CD4-positive, alpha-beta memory T cell (primary cell): ENCODE measurements at regions not wholly inside any gene's neighbourhood (a gene's known extent, or its start where the extent isn't known, plus 50 kb on each side); places are given as distances from the start of the nearest gene placed in this dataset.

Source experiments
- CTCF ChIA-PET: fragments of 350-600 bp; sonication (Branson Sonifier 250); formaldehyde crosslinking; loops from one replicate; lab custom pipeline; 2021; ENCODE audit warnings: inconsistent platforms; ENCODE audit not compliant: partially characterized antibody; lab: Charles Lee
- POLR2A ChIA-PET: fragments of 350-600 bp; sonication (Branson Sonifier 250); formaldehyde crosslinking; loops from one replicate; lab custom pipeline; 2021; ENCODE audit not compliant: partially characterized antibody; lab: Charles Lee
- DNase-seq, 5 donors: peaks; one replicate each; pipeline versions ENCODE4 v3.0.0 to v3.0.0-alpha.2; 2020 to 2022; ENCODE audit warnings: mixed read lengths in 1 of 5
- H3K27ac ChIP-seq: one replicate; pipeline ENCODE4 v1.7.0; 2013; ENCODE audit warnings: low read depth, low read length
- H3K27me3 ChIP-seq: 2 replicates; pipeline ENCODE4 v1.7.0; 2013; ENCODE audit warnings: mild to moderate bottlenecking, low read length, moderate library complexity; ENCODE audit not compliant: insufficient read depth
- H3K36me3 ChIP-seq: 2 replicates; pipeline ENCODE4 v1.7.0; 2013; ENCODE audit warnings: mild to moderate bottlenecking, low read length, moderate library complexity; ENCODE audit not compliant: insufficient read depth
- H3K4me1 ChIP-seq: 2 replicates; pipeline ENCODE4 v1.7.0; 2013; ENCODE audit warnings: mild to moderate bottlenecking, low read length, moderate library complexity; ENCODE audit not compliant: insufficient read depth
- H3K4me3 ChIP-seq, 2 donors: one replicate each; pipeline ENCODE4 v1.7.0; 2013; ENCODE audit warnings: low read length in 2 of 2, mild to moderate bottlenecking in 1 of 2
- H3K9me3 ChIP-seq, 2 donors: one replicate each; pipeline ENCODE4 v1.7.0; 2013; ENCODE audit warnings: low read length in 2 of 2, control low read depth in 1 of 2; ENCODE audit not compliant: control insufficient read depth in 1 of 2
- H3K27ac Mint-ChIP-seq, 7 donors: one replicate each; pipeline ENCODE4 v1.8.0; 2020 to 2021; ENCODE audit warnings: mixed read lengths in 7 of 7, mild to moderate bottlenecking in 6 of 7, inconsistent platforms in 3 of 7, moderate library complexity in 3 of 7
- H3K27me3 Mint-ChIP-seq, 2 donors: one replicate each; pipeline ENCODE4 v1.8.0; 2020 to 2021; ENCODE audit warnings: mixed read lengths in 2 of 2
- H3K36me3 Mint-ChIP-seq, 2 donors: one replicate each; pipeline ENCODE4 v1.8.0; 2020 to 2021; ENCODE audit warnings: mixed read lengths in 2 of 2, inconsistent platforms in 1 of 2, mild to moderate bottlenecking in 1 of 2
- H3K4me1 Mint-ChIP-seq, 4 donors: one replicate each; pipeline ENCODE4 v1.8.0; 2020 to 2021; ENCODE audit warnings: mixed read lengths in 4 of 4, mild to moderate bottlenecking in 1 of 4
- H3K4me3 Mint-ChIP-seq, 8 donors: one replicate each; pipeline ENCODE4 v1.8.0; 2020 to 2021; ENCODE audit warnings: mixed read lengths in 8 of 8, mild to moderate bottlenecking in 7 of 8, moderate library complexity in 6 of 8, inconsistent platforms in 3 of 8
- H3K9me3 Mint-ChIP-seq, 8 donors: one replicate each; pipeline ENCODE4 v1.8.0; 2020 to 2021; ENCODE audit warnings: mixed read lengths in 8 of 8, mild to moderate bottlenecking in 5 of 8, inconsistent platforms in 3 of 8, moderate library complexity in 1 of 8
- intact Hi-C: fragments of 100-400 bp; cut with micrococcal nuclease; formaldehyde crosslinking; loops from one replicate; pipeline ENCODE4 v1.15.1; 2023

- no peaks in the 10 kb centered on the region for H3K27me3 ChIP-seq
- H3K4me1 ChIP-seq, result no peaks in the 10 kb centered on the region
- no peak for DNase-seq
- no peaks in the 10 kb centered on the region for H3K9me3 ChIP-seq
- H3K4me3 ChIP-seq, result no peak overlapping the region
- H3K36me3 ChIP-seq, result no peaks in the 10 kb centered on the region
- Mint-ChIP-seq H3K36me3 (no peaks in the 10 kb centered on the region), H3K4me3 (no peak overlapping the region), H3K9me3 (peaks cover 0 to 1% (median 0%) of the 10 kb centered on the region in 8 donors), H3K4me1 (no peaks in the 10 kb centered on the region), H3K27me3 (peaks cover 0 to 14% of the 10 kb centered on the region in 2 donors), H3K27ac (no peak overlapping the region)
- intact Hi-C loops, result no loop called here
- ChIA-PET CTCF (no interaction called here), POLR2A (no interaction called here)
- no peak overlapping the region for H3K27ac ChIP-seq
Measured at GRCh38 chr4:3829211-3829955, 63.2 kb downstream of the ADRA2C start.

GRCh38 chr4:3829956-3830773, 64.0 kb downstream of the ADRA2C start:
- Mint-ChIP-seq H3K4me1 (no peaks in the 10 kb centered on the region), H3K27me3 (peaks cover under 1 to 12% of the 10 kb centered on the region in 2 donors), H3K36me3 (no peaks in the 10 kb centered on the region), H3K9me3 (no peaks in the 10 kb centered on the region), H3K27ac (no peak overlapping the region), H3K4me3 (no peak overlapping the region)
- ChIA-PET POLR2A (no interaction called here), CTCF (no interaction called here)
- intact Hi-C loops, result no loop called here
- H3K9me3 ChIP-seq, result no peaks in the 10 kb centered on the region
- no peaks in the 10 kb centered on the region for H3K27me3 ChIP-seq
- H3K36me3 ChIP-seq, result no peaks in the 10 kb centered on the region
- no peak overlapping the region for H3K4me3 ChIP-seq
- DNase-seq, result no peak
- no peaks in the 10 kb centered on the region for H3K4me1 ChIP-seq
- H3K27ac ChIP-seq, result no peak overlapping the region

GRCh38 chr4:3830774-3831528, 64.8 kb downstream of the ADRA2C start:
- H3K9me3 Mint-ChIP-seq, result no peaks in the 10 kb centered on the region
- POLR2A ChIA-PET, result no interaction called here
- Histone ChIP-seq H3K36me3 (no peaks in the 10 kb centered on the region), H3K27me3 (no peaks in the 10 kb centered on the region), H3K27ac (no peak overlapping the region), H3K4me3 (no peak overlapping the region), H3K9me3 (no peaks in the 10 kb centered on the region), H3K4me1 (no peaks in the 10 kb centered on the region)
- DNase-seq, result no peak
- H3K36me3 Mint-ChIP-seq, result no peaks in the 10 kb centered on the region
- H3K27ac Mint-ChIP-seq, result no peak overlapping the region
- H3K27me3 Mint-ChIP-seq, result peaks cover 8 to 10% of the 10 kb centered on the region in 2 donors
- CTCF ChIA-PET, result no interaction called here
- no peak overlapping the region for H3K4me3 Mint-ChIP-seq
- H3K4me1 Mint-ChIP-seq, result peaks cover 0 to 2% (median 0%) of the 10 kb centered on the region in 4 donors
- intact Hi-C loops, result no loop called here

- CTCF ChIA-PET, result no interaction called here
- Mint-ChIP-seq H3K27me3 (peaks cover 8 to 10% of the 10 kb centered on the region in 2 donors), H3K27ac (no peak overlapping the region), H3K36me3 (no peaks in the 10 kb centered on the region), H3K4me1 (peaks cover 0 to 2% (median 0%) of the 10 kb centered on the region in 4 donors), H3K4me3 (no peak overlapping the region), H3K9me3 (no peaks in the 10 kb centered on the region)
- no peaks in the 10 kb centered on the region for H3K9me3 ChIP-seq
- DNase-seq, result no peak
- intact Hi-C loops, result no loop called here
- H3K27me3 ChIP-seq, result no peaks in the 10 kb centered on the region
- H3K4me1 ChIP-seq, result no peaks in the 10 kb centered on the region
- POLR2A ChIA-PET, result no interaction called here
- no peak overlapping the region for H3K27ac ChIP-seq
- H3K36me3 ChIP-seq, result no peaks in the 10 kb centered on the region
- no peak overlapping the region for H3K4me3 ChIP-seq
Measured at GRCh38 chr4:3831529-3832150, 65.5 kb downstream of the ADRA2C start.

GRCh38 chr4:3832536-3833220, 66.5 kb downstream of the ADRA2C start:
- Mint-ChIP-seq H3K9me3 (no peaks in the 10 kb centered on the region), H3K4me3 (no peak overlapping the region), H3K36me3 (no peaks in the 10 kb centered on the region), H3K4me1 (peaks cover 0 to 2% (median 0%) of the 10 kb centered on the region in 4 donors), H3K27ac (no peak overlapping the region), H3K27me3 (peaks cover 8 to 16% of the 10 kb centered on the region in 2 donors)
- no peak for DNase-seq
- intact Hi-C loops, result no loop called here
- Histone ChIP-seq H3K4me1 (no peaks in the 10 kb centered on the region), H3K9me3 (no peaks in the 10 kb centered on the region), H3K4me3 (no peak overlapping the region), H3K27me3 (no peaks in the 10 kb centered on the region), H3K36me3 (no peaks in the 10 kb centered on the region), H3K27ac (no peak overlapping the region)
- ChIA-PET POLR2A (no interaction called here), CTCF (no interaction called here)

GRCh38 chr4:3833326-3833989, 67.3 kb downstream of the ADRA2C start:
- H3K27ac Mint-ChIP-seq, result no peak overlapping the region
- H3K9me3 ChIP-seq, result no peaks in the 10 kb centered on the region
- peaks cover 0 to 2% (median 0%) of the 10 kb centered on the region in 4 donors for H3K4me1 Mint-ChIP-seq
- H3K36me3 ChIP-seq, result no peaks in the 10 kb centered on the region
- CTCF ChIA-PET, result no interaction called here
- POLR2A ChIA-PET, result no interaction called here
- H3K4me3 Mint-ChIP-seq, result no peak overlapping the region
- H3K4me1 ChIP-seq, result no peaks in the 10 kb centered on the region
- H3K27me3 ChIP-seq, result no peaks in the 10 kb centered on the region
- intact Hi-C loops, result no loop called here
- no peak overlapping the region for H3K4me3 ChIP-seq
- H3K9me3 Mint-ChIP-seq, result no peaks in the 10 kb centered on the region
- H3K36me3 Mint-ChIP-seq, result no peaks in the 10 kb centered on the region
- peaks cover 8 to 16% of the 10 kb centered on the region in 2 donors for H3K27me3 Mint-ChIP-seq
- no peak overlapping the region for H3K27ac ChIP-seq
- DNase-seq, result no peak
